ENCODE measurements at regions not wholly inside any gene's neighbourhood (a gene's known extent, or its start where the extent isn't known, plus 50 kb on each side); places are given as distances from the start of the nearest gene placed in this dataset.

DNA sequence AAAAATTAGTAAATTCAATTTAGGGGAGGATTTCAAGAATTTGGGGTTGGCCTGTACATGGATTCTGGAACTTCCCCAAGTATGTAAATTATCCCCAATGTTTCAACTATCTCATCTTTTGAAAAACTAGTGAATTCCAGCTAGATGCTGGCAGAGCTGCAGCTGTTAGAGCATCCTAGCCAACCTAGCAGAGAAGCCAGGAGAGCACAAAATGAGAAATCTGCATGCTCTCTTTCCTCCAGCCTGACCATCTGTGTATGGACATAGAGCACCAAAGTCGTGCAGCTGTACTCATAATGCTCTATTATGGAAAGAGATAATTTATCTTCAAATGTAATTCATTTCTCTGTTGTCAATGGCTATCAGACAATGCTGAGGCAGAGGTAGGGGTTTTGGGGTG is 1217.7 kb downstream of the PCDH19 start:
- Histone ChIP-seq H3K4me1 (no peaks in the 10 kb centered on the region), H3K27me3 (no peaks in the 10 kb centered on the region), H3K9me3 (no peaks in the 10 kb centered on the region), H3K36me3 (no peaks in the 10 kb centered on the region), H3K27ac (no peak overlapping the region), H3K4me3 (no peak overlapping the region)
- DNase-seq, result no peak
- TF ChIP-seq, protein P1, sequence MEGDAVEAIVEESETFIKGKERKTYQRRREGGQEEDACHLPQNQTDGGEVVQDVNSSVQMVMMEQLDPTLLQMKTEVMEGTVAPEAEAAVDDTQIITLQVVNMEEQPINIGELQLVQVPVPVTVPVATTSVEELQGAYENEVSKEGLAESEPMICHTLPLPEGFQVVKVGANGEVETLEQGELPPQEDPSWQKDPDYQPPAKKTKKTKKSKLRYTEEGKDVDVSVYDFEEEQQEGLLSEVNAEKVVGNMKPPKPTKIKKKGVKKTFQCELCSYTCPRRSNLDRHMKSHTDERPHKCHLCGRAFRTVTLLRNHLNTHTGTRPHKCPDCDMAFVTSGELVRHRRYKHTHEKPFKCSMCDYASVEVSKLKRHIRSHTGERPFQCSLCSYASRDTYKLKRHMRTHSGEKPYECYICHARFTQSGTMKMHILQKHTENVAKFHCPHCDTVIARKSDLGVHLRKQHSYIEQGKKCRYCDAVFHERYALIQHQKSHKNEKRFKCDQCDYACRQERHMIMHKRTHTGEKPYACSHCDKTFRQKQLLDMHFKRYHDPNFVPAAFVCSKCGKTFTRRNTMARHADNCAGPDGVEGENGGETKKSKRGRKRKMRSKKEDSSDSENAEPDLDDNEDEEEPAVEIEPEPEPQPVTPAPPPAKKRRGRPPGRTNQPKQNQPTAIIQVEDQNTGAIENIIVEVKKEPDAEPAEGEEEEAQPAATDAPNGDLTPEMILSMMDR (IDR thresholded peaks at IDR 0.05), result no peak
- no peak for TF ChIP-seq POLR2AphosphoS5 (IDR thresholded peaks at IDR 0.05)
- TF ChIP-seq POLR2A (IDR thresholded peaks at IDR 0.05), result no peak
- TF ChIP-seq EP300 (IDR thresholded peaks at IDR 0.05), result no peak
- 37 to 55% methylated on average over 1 of the region's 1 CpG for WGBS, 2 donors
- ATAC-seq (ENCODE audit: low FRiP score in 2 of 2), result no peak

DNA sequence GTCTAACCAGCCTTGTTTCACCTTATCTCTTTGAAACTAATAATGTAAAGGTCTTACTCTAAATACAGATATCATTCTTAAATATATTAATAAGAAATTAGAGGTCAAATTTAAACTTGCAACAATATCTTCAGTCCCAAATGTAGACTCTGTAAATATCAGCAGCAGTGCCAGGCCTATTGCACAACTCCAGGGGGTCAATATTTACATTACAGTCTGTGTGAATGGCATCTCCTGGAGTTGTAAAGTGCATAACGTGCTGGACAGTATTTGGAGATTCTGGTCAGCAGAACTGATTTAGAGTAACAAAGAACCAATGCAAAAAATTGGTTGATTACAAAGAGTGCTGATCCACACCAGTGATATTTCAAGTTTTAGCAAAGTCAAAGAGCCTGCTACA is 1225.9 kb downstream of the PCDH19 start:
- H3K9me3 ChIP-seq, result no peaks in the 10 kb centered on the region
- H3K27me3 ChIP-seq, result no peaks in the 10 kb centered on the region
- no peak overlapping the region for H3K4me3 ChIP-seq
- 24 to 31% methylated on average over 1 of the region's 1 CpG for WGBS, 2 donors
- H3K36me3 ChIP-seq, result no peaks in the 10 kb centered on the region
- no peak for ATAC-seq (ENCODE audit: low FRiP score in 2 of 2)
- TF ChIP-seq, protein P1 (IDR thresholded peaks at IDR 0.05), result no peak
- no peak for TF ChIP-seq POLR2AphosphoS5 (IDR thresholded peaks at IDR 0.05)
- TF ChIP-seq EP300 (IDR thresholded peaks at IDR 0.05), result no peak
- no peak for TF ChIP-seq POLR2A (IDR thresholded peaks at IDR 0.05)
- DNase-seq, result peak in 1 of 2 donors; percentile 49
- H3K4me1 ChIP-seq, result no peaks in the 10 kb centered on the region
- H3K27ac ChIP-seq, result no peak overlapping the region

DNA sequence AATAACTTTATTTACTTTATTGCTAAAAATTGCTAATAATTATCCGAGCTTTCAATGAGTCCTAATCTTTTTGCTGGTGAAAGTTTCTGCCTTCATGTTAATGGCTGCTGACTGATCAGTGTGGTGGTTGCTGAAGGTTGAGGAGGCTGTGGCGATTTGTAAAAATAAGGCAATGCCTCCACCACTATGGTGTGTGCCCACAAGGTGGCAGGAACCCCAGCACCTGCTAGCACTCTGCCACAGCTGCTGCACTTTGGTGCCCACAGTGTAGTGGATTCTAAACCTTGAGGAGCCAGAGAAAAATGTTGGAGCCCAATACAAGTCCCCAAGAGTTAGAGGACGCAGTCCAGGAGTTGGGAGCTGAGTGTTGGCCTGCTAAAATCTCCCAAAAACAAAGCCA is 1237.1 kb downstream of the PCDH19 start:
- Histone ChIP-seq H3K27me3 (no peaks in the 10 kb centered on the region), H3K4me1 (no peaks in the 10 kb centered on the region), H3K4me3 (no peak overlapping the region), H3K9me3 (no peaks in the 10 kb centered on the region), H3K36me3 (no peaks in the 10 kb centered on the region), H3K27ac (no peak overlapping the region)
- no peak for ATAC-seq (ENCODE audit: low FRiP score in 2 of 2)
- DNase-seq, result no peak
- WGBS, 2 donors, result 74 to 79% methylated on average over 3 of the region's 3 CpGs
- TF ChIP-seq POLR2AphosphoS5 (IDR thresholded peaks at IDR 0.05), result no peak
- TF ChIP-seq POLR2A (IDR thresholded peaks at IDR 0.05), result no peak
- TF ChIP-seq, protein P1 (IDR thresholded peaks at IDR 0.05), result no peak
- TF ChIP-seq EP300 (IDR thresholded peaks at IDR 0.05), result no peak

DNA sequence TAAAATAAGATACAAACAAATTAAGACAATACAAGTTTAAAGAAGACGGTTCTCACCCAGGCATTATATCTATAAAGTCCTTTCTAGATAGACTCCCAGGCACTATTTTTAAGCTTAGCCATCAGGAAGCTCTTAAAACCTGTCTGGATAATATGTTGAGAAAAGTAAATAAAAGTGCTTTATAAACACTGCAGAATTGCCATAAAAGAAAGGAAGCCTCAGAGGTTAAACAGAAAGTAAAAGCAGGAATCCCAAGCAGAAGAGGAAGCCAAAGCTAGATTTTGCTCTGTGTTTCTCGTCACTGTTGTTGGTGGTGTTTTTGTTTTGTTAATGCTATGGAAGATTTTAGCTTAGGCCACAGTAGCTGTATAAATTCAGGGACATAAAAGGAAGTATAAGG is 1267.3 kb downstream of the PCDH19 start:
- no peak for DNase-seq
- Histone ChIP-seq H3K4me1 (no peaks in the 10 kb centered on the region), H3K4me3 (no peak overlapping the region), H3K27ac (no peak overlapping the region), H3K27me3 (no peaks in the 10 kb centered on the region), H3K9me3 (peaks cover 0 to 9% (median 0%) of the 10 kb centered on the region in 4 donors), H3K36me3 (no peaks in the 10 kb centered on the region)
- TF ChIP-seq POLR2A (IDR thresholded peaks at IDR 0.05), result no peak
- no peak for TF ChIP-seq EP300 (IDR thresholded peaks at IDR 0.05)
- TF ChIP-seq, protein P1 (IDR thresholded peaks at IDR 0.05), result no peak
- TF ChIP-seq POLR2AphosphoS5 (IDR thresholded peaks at IDR 0.05), result no peak
- 42 to 51% methylated on average over 2 of the region's 2 CpGs for WGBS, 2 donors
- ATAC-seq (ENCODE audit: low FRiP score in 2 of 2), result no peak

DNA sequence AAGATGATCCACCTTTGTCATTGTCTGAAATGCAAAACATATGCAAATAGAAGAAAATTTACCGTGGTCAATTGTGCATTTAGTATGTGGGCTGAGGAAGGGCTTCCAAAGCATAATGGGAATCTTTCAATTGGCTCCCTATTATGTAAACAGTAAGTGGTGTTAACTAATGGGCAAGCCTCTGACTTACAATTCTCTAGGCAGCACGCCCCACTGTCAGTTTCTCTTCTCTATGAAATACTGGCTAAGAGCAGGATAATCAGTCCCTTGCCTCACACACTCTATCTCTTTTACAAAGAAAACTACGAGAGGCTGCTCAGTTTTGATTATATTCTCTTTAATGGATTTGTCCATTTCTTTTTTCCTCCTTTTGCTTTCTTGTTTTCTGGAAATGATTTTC is 1272.6 kb downstream of the PCDH19 start:
- 48 to 50% methylated on average over 3 of the region's 3 CpGs for WGBS, 2 donors
- TF ChIP-seq POLR2A (IDR thresholded peaks at IDR 0.05) (no peak), EP300 (IDR thresholded peaks at IDR 0.05) (no peak), POLR2AphosphoS5 (IDR thresholded peaks at IDR 0.05) (no peak)
- TF ChIP-seq, protein P1 (IDR thresholded peaks at IDR 0.05), result no peak

More for the DNA sequence above, 1272.6 kb downstream of the PCDH19 start:
- Histone ChIP-seq H3K36me3 (no peaks in the 10 kb centered on the region), H3K4me3 (no peak overlapping the region), H3K4me1 (no peaks in the 10 kb centered on the region), H3K9me3 (no peaks in the 10 kb centered on the region), H3K27me3 (no peaks in the 10 kb centered on the region), H3K27ac (no peak overlapping the region)
- ATAC-seq (ENCODE audit: low FRiP score in 2 of 2) (no peak), DNase-seq (no peak)
